ENCODE measurements at regions not wholly inside any gene's neighbourhood (a gene's known extent, or its start where the extent isn't known, plus 50 kb on each side); places are given as distances from the start of the nearest gene placed in this dataset.

DNA sequence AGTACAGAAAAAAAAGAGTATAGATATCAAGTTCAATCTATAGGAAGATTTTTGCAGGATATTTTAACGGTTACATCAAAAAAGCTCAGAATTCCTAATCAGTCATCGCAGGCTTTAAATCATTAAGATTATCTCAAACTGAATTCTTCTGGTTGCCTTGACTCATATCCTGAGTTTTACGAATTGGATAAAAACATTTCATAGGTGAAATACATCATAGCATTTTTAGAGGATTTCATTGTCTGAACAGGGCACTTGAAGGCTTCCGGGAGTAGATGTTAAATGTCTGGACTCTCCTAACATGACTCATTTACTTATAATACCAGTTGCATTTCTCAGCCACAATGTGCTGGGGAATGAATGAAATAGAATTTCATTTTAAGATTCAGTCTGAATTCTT, 2216.6 kb upstream of the RAG2 start:
- Histone ChIP-seq H3K27ac (no peak overlapping the region), H3K9me3 (no peaks in the 10 kb centered on the region), H3K36me3 (ENCODE audit: insufficient read depth in 1 of 2, low read depth in 1 of 2) (no peaks in the 10 kb centered on the region), H3K4me1 (no peaks in the 10 kb centered on the region), H3K4me3 (no peak overlapping the region), H3K27me3 (ENCODE audit: insufficient read depth in 3 of 3, low read length in 2 of 3) (no peaks in the 10 kb centered on the region)
- ATAC-seq (no peak), DNase-seq (no peak)
- intact Hi-C loops (cut with DNase I) = no loop called here
- WGBS, 3 donors = 91 to 95% (median 94%) methylated on average over 4 of the region's 4 CpGs
- TF ChIP-seq, protein P1, sequence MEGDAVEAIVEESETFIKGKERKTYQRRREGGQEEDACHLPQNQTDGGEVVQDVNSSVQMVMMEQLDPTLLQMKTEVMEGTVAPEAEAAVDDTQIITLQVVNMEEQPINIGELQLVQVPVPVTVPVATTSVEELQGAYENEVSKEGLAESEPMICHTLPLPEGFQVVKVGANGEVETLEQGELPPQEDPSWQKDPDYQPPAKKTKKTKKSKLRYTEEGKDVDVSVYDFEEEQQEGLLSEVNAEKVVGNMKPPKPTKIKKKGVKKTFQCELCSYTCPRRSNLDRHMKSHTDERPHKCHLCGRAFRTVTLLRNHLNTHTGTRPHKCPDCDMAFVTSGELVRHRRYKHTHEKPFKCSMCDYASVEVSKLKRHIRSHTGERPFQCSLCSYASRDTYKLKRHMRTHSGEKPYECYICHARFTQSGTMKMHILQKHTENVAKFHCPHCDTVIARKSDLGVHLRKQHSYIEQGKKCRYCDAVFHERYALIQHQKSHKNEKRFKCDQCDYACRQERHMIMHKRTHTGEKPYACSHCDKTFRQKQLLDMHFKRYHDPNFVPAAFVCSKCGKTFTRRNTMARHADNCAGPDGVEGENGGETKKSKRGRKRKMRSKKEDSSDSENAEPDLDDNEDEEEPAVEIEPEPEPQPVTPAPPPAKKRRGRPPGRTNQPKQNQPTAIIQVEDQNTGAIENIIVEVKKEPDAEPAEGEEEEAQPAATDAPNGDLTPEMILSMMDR (IDR thresholded peaks at IDR 0.05) = no peak

DNA sequence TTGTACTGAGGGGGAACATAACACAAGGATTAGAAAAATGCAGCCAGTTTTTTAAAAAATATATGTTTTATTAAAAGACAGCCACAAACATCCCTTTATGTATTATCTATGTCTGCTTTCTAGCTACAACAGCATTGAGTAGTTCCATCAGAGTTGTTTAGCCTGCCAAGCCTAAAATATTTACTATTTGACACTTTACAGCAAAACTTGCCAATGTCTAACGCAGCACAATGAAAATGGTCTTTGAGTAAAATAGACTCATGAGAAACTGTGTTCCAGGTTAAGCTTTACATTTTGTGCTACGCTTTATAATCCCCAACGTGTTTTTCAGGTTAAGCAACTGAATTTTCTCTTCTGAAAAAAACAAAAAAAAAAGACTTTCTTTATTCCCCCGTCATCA, 2211.5 kb upstream of the RAG2 start:
- ATAC-seq = no peak
- TF ChIP-seq, protein P1 (IDR thresholded peaks at IDR 0.05) = no peak
- H3K27me3 ChIP-seq (ENCODE audit: insufficient read depth in 3 of 3, low read length in 2 of 3) = no peaks in the 10 kb centered on the region
- H3K27ac ChIP-seq = no peak overlapping the region
- H3K9me3 ChIP-seq = no peaks in the 10 kb centered on the region
- DNase-seq = no peak
- H3K4me3 ChIP-seq = no peak overlapping the region
- H3K36me3 ChIP-seq (ENCODE audit: insufficient read depth in 1 of 2, low read depth in 1 of 2) = no peaks in the 10 kb centered on the region
- intact Hi-C loops (cut with DNase I) = no loop called here
- WGBS, 3 donors = 60 to 72% (median 65%) methylated on average over 4 of the region's 4 CpGs
- H3K4me1 ChIP-seq = no peaks in the 10 kb centered on the region

DNA sequence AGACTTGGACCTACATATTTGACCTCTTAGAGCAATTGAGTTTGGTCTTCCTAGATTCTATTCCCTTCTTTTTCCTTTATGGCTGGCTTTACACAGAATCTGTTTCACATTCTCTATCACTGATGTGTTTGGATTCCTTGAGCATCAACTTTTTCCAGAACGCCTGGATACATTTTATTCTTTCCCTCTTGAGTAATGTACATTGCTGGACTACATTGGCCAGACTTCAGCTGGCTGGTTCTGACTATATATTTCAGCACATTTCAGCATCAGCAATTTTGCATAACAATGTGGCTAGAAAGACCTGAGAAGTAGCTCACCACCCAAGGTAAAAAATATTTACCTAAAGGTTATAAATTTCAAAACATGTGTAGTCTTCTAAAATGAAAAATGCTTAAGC, 2198.2 kb upstream of the RAG2 start:
- Histone ChIP-seq H3K9me3 (no peaks in the 10 kb centered on the region), H3K4me3 (no peak overlapping the region), H3K4me1 (no peaks in the 10 kb centered on the region), H3K27me3 (ENCODE audit: insufficient read depth in 3 of 3, low read length in 2 of 3) (no peaks in the 10 kb centered on the region), H3K27ac (no peak overlapping the region), H3K36me3 (ENCODE audit: insufficient read depth in 1 of 2, low read depth in 1 of 2) (no peaks in the 10 kb centered on the region)
- TF ChIP-seq, protein P1 (IDR thresholded peaks at IDR 0.05) = no peak
- ATAC-seq (no peak), DNase-seq (no peak)
- intact Hi-C loops (cut with DNase I) = no loop called here
- WGBS, 3 donors = 53 to 65% (median 64%) methylated on average over 1 of the region's 1 CpG

DNA sequence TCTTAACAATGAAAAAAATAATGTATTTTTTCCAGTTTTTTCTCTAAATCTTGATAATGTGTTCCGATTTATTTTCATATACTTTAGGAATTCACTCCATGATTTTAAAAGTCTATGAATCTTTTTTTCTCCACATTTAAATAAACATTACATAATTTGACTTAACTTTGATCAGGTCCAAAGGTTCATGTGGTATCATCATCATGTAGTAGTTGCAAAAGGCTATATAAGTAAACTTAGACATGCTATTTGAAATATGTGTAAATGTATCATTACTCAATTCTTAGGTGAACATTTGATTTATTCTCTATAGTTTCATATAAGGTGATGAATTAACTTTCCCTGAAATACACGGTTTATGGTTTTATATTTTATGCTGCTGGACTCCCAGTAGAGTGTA, 2197.0 kb upstream of the RAG2 start:
- Histone ChIP-seq H3K4me3 (no peak overlapping the region), H3K27me3 (ENCODE audit: insufficient read depth in 3 of 3, low read length in 2 of 3) (no peaks in the 10 kb centered on the region), H3K9me3 (no peaks in the 10 kb centered on the region), H3K36me3 (ENCODE audit: insufficient read depth in 1 of 2, low read depth in 1 of 2) (no peaks in the 10 kb centered on the region), H3K27ac (no peak overlapping the region), H3K4me1 (no peaks in the 10 kb centered on the region)
- TF ChIP-seq, protein P1 (IDR thresholded peaks at IDR 0.05) = no peak
- no peak for ATAC-seq
- DNase-seq = no peak
- intact Hi-C loops (cut with DNase I) = no loop called here
- 79 to 87% (median 85%) methylated on average over 2 of the region's 2 CpGs for WGBS, 3 donors

DNA sequence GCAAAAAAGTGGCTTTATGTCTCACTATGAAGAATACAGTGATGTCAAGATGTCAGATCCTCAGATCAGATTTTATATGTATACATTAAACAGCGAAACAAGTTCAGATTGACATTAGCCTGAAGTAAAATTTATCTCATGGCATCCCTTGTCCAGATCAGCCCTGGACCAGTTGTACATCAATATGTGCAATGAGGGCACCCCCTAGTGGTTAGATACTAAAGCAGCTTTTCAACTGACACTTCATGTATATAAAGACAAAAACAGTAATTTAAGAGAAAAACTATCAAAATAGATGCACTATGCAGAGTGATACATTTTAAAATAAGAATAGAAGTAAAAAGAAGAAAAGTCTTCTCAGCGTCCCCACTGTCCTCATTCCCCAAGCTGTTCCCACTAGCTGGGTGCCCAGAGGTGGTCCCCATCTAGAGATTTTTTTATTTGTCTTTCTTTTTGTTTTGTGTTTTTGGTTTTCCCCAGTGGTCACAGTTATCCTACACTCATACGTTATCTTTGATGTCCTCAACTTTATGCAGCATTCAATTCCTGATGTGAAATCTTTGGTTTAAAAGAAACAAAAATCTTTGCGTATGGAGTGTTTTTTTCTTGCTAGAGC, 2193.4 kb upstream of the RAG2 start:
- 51 to 58% (median 51%) methylated on average over 4 of the region's 4 CpGs for WGBS, 3 donors
- TF ChIP-seq, protein P1 (IDR thresholded peaks at IDR 0.05) = peak; percentile 63
- Histone ChIP-seq H3K27me3 (ENCODE audit: insufficient read depth in 3 of 3, low read length in 2 of 3) (no peaks in the 10 kb centered on the region), H3K9me3 (no peaks in the 10 kb centered on the region), H3K4me3 (no peak overlapping the region), H3K27ac (no peak overlapping the region), H3K4me1 (no peaks in the 10 kb centered on the region), H3K36me3 (ENCODE audit: insufficient read depth in 1 of 2, low read depth in 1 of 2) (no peaks in the 10 kb centered on the region)
- DNase-seq (no peak), ATAC-seq (no peak)
- intact Hi-C loops (cut with DNase I) = no loop called here

Data from psoas muscle (tissue), 7 donors.